ENCODE measurements at regions not wholly inside any gene's neighbourhood (a gene's known extent, or its start where the extent isn't known, plus 50 kb on each side); places are given as distances from the start of the nearest gene placed in this dataset.

DNA sequence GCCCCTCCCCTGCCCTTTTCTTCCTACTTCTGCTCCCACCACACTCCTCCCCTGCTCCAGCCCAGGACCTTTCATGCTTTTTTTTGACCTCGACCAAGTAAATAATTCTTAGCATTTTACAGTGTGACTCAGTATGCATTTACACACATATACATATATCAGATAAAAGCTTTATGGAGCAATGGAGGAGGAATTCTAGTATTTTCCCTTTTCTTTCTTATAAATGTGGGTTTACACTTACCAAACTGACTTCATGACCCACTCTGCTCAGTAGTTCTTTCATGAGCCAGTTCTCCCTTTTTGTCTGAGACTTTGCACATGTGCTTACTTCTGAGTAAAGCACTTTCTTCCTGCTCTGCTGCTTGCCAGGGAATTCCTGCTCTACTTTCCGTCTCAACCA lies 111.8 kb upstream of the H2AZ1 start:
- TF ChIP-seq, protein P1, sequence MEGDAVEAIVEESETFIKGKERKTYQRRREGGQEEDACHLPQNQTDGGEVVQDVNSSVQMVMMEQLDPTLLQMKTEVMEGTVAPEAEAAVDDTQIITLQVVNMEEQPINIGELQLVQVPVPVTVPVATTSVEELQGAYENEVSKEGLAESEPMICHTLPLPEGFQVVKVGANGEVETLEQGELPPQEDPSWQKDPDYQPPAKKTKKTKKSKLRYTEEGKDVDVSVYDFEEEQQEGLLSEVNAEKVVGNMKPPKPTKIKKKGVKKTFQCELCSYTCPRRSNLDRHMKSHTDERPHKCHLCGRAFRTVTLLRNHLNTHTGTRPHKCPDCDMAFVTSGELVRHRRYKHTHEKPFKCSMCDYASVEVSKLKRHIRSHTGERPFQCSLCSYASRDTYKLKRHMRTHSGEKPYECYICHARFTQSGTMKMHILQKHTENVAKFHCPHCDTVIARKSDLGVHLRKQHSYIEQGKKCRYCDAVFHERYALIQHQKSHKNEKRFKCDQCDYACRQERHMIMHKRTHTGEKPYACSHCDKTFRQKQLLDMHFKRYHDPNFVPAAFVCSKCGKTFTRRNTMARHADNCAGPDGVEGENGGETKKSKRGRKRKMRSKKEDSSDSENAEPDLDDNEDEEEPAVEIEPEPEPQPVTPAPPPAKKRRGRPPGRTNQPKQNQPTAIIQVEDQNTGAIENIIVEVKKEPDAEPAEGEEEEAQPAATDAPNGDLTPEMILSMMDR (conservative IDR thresholded peaks at IDR 0.05; ENCODE audit: low read depth in 2 of 2) = no peak
- TF ChIP-seq EZH2phosphoT487 (IDR thresholded peaks at IDR 0.05; ENCODE audit: unreplicated experiment) (no peak), EZH2 (IDR thresholded peaks at IDR 0.05; ENCODE audit: low read depth, unreplicated experiment) (no peak), ZNF114 (CRISPR knock-in tag; IDR thresholded peaks at IDR 0.05) (no peak), POLR2AphosphoS5 (IDR thresholded peaks at IDR 0.05; ENCODE audit: low read depth) (no peak), CREB1 (CRISPR knock-in tag; IDR thresholded peaks at IDR 0.05; ENCODE audit: low read depth) (no peak), JUNB (IDR thresholded peaks at IDR 0.05; ENCODE audit: unreplicated experiment) (no peak), ZNF331 (CRISPR knock-in tag; IDR thresholded peaks at IDR 0.05; ENCODE audit: low read depth) (no peak)
- TF ChIP-seq, protein P2, sequence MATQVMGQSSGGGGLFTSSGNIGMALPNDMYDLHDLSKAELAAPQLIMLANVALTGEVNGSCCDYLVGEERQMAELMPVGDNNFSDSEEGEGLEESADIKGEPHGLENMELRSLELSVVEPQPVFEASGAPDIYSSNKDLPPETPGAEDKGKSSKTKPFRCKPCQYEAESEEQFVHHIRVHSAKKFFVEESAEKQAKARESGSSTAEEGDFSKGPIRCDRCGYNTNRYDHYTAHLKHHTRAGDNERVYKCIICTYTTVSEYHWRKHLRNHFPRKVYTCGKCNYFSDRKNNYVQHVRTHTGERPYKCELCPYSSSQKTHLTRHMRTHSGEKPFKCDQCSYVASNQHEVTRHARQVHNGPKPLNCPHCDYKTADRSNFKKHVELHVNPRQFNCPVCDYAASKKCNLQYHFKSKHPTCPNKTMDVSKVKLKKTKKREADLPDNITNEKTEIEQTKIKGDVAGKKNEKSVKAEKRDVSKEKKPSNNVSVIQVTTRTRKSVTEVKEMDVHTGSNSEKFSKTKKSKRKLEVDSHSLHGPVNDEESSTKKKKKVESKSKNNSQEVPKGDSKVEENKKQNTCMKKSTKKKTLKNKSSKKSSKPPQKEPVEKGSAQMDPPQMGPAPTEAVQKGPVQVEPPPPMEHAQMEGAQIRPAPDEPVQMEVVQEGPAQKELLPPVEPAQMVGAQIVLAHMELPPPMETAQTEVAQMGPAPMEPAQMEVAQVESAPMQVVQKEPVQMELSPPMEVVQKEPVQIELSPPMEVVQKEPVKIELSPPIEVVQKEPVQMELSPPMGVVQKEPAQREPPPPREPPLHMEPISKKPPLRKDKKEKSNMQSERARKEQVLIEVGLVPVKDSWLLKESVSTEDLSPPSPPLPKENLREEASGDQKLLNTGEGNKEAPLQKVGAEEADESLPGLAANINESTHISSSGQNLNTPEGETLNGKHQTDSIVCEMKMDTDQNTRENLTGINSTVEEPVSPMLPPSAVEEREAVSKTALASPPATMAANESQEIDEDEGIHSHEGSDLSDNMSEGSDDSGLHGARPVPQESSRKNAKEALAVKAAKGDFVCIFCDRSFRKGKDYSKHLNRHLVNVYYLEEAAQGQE (IDR thresholded peaks at IDR 0.05; ENCODE audit: unreplicated experiment) = no peak

Measured in GM23338 (cell line).